NCI-H1694 (cell line): ENCODE measurements at regions not wholly inside any gene's neighbourhood (a gene's known extent, or its start where the extent isn't known, plus 50 kb on each side); places are given as distances from the start of the nearest gene placed in this dataset.

Experiments used
- DNase-seq: peaks from one replicate; lab custom pipeline; 2025; lab: John Stamatoyannopoulos, UW

GRCh38 chr17:12530161-12530560 lies 135.5 kb upstream of the MYOCD start:
- DNase-seq: no peak

- no peak for DNase-seq
Observed at GRCh38 chr17:12536021-12536420, 129.7 kb upstream of the MYOCD start.

GRCh38 chr17:12536472-12536871 lies 129.2 kb upstream of the MYOCD start:
- no peak for DNase-seq

- no peak for DNase-seq
Observed at GRCh38 chr17:12537436-12537835, 128.3 kb upstream of the MYOCD start.

GRCh38 chr17:12538003-12538402 lies 127.7 kb upstream of the MYOCD start:
- no peak for DNase-seq

GRCh38 chr17:12545877-12546513 lies 119.7 kb upstream of the MYOCD start:
- DNase-seq: peak; percentile 28

- no peak for DNase-seq
Observed at GRCh38 chr17:12546983-12547382, 118.7 kb upstream of the MYOCD start.

- no peak for DNase-seq
Observed at GRCh38 chr17:12547831-12548230, 117.9 kb upstream of the MYOCD start.

GRCh38 chr17:12548558-12548957 lies 117.1 kb upstream of the MYOCD start:
- DNase-seq: no peak

- DNase-seq: no peak
Observed at GRCh38 chr17:12549499-12550041, 116.1 kb upstream of the MYOCD start.

GRCh38 chr17:12553625-12554024 lies 112.1 kb upstream of the MYOCD start:
- DNase-seq: no peak

GRCh38 chr17:12554251-12554650 lies 111.4 kb upstream of the MYOCD start:
- no peak for DNase-seq

- DNase-seq: no peak
Observed at GRCh38 chr17:12566291-12566690, 99.4 kb upstream of the MYOCD start.

- DNase-seq: no peak
Observed at GRCh38 chr17:12567077-12568053, 98.3 kb upstream of the MYOCD start.

- DNase-seq: no peak
Observed at GRCh38 chr17:12568358-12569251, 97.1 kb upstream of the MYOCD start.

GRCh38 chr17:12571606-12572005 lies 94.1 kb upstream of the MYOCD start:
- DNase-seq: no peak

GRCh38 chr17:12574525-12574924 lies 91.2 kb upstream of the MYOCD start:
- no peak for DNase-seq

GRCh38 chr17:12575641-12576040 lies 90.0 kb upstream of the MYOCD start:
- DNase-seq: no peak

GRCh38 chr17:12579288-12579687 lies 86.4 kb upstream of the MYOCD start:
- no peak for DNase-seq

GRCh38 chr17:12580640-12581039 lies 85.0 kb upstream of the MYOCD start:
- no peak for DNase-seq

- no peak for DNase-seq
Observed at GRCh38 chr17:12584727-12585126, 81.0 kb upstream of the MYOCD start.

- no peak for DNase-seq
Observed at GRCh38 chr17:12588531-12588930, 77.2 kb upstream of the MYOCD start.
